GM12875 (cell line): ENCODE measurements at regions not wholly inside any gene's neighbourhood (a gene's known extent, or its start where the extent isn't known, plus 50 kb on each side); places are given as distances from the start of the nearest gene placed in this dataset.

Source experiments
- H3K4me3 ChIP-seq: one replicate; pipeline ENCODE4 v1.5.1; 2011; ENCODE audit warnings: low read depth, low read length, control low read depth
- TF ChIP-seq, protein P1 (sequence below): IDR thresholded peaks from 2 replicates; pipeline ENCODE4 v1.5.1; 2011; ENCODE audit warnings: low read depth, mild to moderate bottlenecking, control low read depth, inconsistent platforms, low read length, moderate library complexity, borderline replicate concordance; ENCODE audit not compliant: insufficient read depth

DNA sequence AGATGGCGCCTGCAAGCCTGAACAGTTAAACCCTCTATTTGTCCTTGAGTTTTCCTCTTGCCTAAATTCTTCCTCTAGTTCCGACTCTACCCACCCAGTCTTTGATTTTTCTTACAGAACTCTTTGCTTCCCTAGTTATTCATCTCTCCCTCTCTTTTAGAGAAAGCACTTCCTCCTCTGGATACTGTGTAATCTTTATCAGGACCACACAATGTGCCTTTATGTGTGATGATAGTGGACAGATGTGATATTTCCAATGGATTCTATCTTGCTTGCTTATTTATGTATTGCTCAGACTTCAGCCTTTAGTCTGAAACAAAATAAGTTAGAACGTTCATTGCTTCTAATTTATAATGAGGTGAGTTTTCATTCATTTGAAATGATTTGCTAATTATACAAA lies 79.5 kb upstream of the CAV2 start:
- TF ChIP-seq, protein P1, sequence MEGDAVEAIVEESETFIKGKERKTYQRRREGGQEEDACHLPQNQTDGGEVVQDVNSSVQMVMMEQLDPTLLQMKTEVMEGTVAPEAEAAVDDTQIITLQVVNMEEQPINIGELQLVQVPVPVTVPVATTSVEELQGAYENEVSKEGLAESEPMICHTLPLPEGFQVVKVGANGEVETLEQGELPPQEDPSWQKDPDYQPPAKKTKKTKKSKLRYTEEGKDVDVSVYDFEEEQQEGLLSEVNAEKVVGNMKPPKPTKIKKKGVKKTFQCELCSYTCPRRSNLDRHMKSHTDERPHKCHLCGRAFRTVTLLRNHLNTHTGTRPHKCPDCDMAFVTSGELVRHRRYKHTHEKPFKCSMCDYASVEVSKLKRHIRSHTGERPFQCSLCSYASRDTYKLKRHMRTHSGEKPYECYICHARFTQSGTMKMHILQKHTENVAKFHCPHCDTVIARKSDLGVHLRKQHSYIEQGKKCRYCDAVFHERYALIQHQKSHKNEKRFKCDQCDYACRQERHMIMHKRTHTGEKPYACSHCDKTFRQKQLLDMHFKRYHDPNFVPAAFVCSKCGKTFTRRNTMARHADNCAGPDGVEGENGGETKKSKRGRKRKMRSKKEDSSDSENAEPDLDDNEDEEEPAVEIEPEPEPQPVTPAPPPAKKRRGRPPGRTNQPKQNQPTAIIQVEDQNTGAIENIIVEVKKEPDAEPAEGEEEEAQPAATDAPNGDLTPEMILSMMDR = no peak
- no peak overlapping the region for H3K4me3 ChIP-seq

DNA sequence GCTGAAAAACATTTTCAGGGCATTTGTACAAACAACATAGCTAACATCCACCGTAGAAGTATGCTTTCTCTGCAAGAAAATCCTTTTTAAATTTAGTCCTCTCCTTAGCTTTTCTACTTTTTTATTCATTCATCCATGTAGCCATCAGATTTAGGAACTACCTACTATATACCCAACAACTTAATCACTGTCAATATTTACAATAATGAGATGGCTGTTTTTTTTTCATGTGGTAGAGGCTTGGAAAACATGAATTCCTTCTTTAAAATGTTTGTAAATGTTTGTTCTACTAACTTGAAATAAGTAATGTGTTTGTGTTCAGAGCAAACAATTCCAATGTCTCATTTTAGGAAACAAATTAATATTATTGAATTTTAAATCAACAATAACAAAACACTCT lies 78.2 kb upstream of the CAV2 start:
- H3K4me3 ChIP-seq = no peak overlapping the region
- TF ChIP-seq, protein P1 = no peak

DNA sequence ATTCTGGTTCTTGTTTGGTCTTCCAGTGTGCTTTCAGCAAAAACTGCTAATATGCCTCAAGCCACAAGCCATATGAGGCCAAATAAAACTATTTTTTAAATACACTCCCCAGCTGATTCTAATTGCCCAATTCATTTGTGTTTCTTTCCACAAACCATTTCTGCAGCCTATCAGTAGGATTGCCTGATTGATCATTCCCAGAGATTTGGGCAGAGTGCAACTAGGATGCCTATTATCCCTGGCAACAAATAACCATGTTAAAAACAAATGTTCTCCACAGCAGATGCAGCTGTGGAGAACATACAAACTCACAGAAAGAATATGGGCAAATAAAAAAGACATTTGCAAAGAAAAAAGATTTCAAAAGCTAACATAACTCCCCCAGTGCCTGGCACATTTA lies 76.9 kb upstream of the CAV2 start:
- H3K4me3 ChIP-seq = no peak overlapping the region
- TF ChIP-seq, protein P1 = no peak

DNA sequence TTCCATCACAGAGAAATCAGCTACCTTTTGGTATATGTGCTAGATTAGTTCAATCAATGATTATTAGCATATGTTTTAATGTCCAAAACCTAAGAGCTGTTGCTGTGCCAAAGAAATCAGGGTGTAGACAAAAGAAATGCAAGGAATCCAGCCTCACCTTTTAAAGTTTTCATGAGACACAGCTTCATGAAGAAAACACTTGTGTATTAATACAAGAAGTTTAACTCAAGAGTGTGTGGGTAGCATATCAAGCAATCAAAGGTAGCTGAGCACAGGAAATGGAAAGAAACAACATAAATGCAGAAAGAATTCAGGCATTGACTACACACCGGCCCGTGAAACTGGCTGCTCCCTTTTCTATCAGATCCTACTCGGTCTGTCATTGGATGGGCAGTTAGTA lies 76.0 kb upstream of the CAV2 start:
- no peak overlapping the region for H3K4me3 ChIP-seq
- TF ChIP-seq, protein P1 = no peak

DNA sequence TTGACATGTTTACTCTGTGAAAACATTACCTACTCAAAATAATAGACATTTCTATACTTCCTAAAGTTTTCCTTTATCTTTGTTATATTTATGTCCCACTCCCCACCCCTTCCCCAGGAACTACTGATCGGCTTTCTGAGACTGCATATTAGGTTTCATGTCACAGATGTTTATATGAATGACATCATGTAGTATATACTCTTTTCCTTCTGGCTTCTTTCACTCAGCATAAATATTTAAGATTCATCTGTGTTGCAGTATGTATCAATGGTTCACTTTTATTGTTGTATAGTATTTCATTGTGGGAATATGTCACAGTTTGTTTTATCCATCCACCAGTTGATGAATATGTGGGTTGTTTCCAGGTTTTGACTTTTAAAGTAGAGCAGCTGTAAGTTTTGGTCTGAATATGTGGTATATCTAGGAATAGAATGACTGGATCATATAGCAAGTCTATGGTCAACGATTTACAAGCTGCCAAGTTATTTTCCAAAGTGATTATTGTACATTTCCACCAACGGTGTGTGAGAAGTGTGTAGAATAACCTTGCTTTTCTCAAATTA lies 73.8 kb upstream of the CAV2 start:
- H3K4me3 ChIP-seq = no peak overlapping the region
- TF ChIP-seq, protein P1 = no peak

DNA sequence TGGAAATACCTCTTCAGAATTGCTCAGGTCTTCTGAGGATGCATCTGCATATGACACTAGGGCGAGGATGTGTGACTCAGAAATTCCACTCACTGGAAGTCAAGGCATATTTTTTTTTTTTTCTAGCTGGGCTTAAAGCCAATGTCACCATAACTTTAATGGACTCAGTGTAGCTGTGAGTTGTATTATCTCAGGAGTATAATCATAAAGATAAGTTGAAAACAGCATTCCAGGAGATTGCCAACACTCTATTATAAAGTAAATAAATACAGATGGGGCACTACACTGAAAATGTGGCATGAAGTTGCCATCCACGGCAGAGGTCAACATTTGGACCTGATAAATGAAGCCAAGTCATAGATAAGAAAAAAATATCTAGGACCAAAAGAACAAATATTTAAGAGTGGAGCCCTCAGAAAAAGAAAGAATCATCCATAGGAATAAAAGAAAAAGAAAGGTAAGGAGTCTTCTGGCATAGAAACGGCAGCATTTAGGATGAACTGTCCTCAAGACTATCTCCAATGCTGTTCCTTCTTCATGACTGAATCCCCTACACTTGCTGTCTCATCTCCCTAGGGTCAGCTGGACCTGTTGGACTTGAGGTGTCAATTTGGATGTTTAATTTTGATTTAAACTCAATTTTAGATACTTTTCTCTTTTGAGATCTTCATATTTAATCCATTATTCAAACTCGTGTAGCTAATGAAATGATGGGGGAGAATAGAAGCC lies 72.9 kb upstream of the CAV2 start:
- no peak overlapping the region for H3K4me3 ChIP-seq
- TF ChIP-seq, protein P1 = no peak

DNA sequence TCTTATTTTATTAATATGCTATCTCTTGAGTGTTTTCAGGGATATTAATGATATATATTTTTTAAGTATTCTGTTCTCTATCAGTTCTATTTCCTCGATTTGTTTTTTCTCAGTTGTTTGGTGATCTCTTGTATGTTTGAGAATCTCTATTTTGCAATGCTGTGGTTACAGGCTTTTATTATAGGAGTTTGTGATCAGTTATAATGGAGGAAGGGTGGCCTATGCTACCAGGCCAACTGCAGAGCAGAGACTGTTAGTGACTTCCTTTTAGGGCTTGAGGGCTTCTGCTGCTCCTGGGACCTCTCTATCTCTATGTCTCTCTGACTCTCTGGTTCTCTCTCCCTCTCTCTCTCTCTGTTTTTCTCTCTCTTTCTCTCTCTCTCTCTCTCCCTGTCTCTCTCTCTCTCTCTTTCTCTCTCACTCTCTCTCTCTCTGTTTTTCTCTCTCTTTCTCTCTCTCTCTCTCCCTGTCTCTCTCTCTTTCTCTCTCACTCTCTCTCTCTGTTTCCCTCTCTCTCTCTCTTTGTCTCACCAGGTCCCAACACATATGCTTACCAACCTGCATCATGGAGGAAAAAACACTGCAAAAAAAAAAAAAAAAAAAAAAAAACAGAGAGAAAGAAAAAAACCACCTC lies 69.4 kb upstream of the CAV2 start:
- TF ChIP-seq, protein P1 = no peak

More for the DNA sequence above, 69.4 kb upstream of the CAV2 start:
- no peak overlapping the region for H3K4me3 ChIP-seq
